Activated CD8-positive, alpha-beta T cell treated with anti-CD3 and anti-CD28 coated beads for 36 hours (primary cell): ENCODE measurements at regions not wholly inside any gene's neighbourhood (a gene's known extent, or its start where the extent isn't known, plus 50 kb on each side); places are given as distances from the start of the nearest gene placed in this dataset.
"Not testable (repeated sequence)": the region's sequence is repeated elsewhere in the genome, so short reads cannot be mapped to it uniquely, and the experiment has no call there.

Source experiments
- ATAC-seq: fragments of 200-7000 bp; cut with Tn5 transposase; one replicate; pipeline ENCODE4 v1.10.0; 2021; ENCODE audit warnings: mild to moderate bottlenecking, moderate library complexity
- CTCF ChIA-PET: fragments of 350-600 bp; sonication (Branson Sonifier 250); formaldehyde crosslinking; loops from one replicate; lab custom pipeline; 2021; ENCODE audit warnings: antibody characterized with exemption; lab: Charles Lee
- POLR2A ChIA-PET: fragments of 350-600 bp; sonication (Branson Sonifier 250); formaldehyde crosslinking; loops from one replicate; lab custom pipeline; 2021; ENCODE audit warnings: antibody characterized with exemption; lab: Charles Lee
- DNase-seq: peaks from one replicate; pipeline ENCODE4 v3.0.0-alpha.2; 2020
- H3K27ac Mint-ChIP-seq: one replicate; pipeline ENCODE4 v1.8.0; 2021; ENCODE audit warnings: mild to moderate bottlenecking, mixed read lengths
- H3K27me3 Mint-ChIP-seq: one replicate; pipeline ENCODE4 v1.8.0; 2021; ENCODE audit warnings: mixed read lengths
- H3K36me3 Mint-ChIP-seq: one replicate; pipeline ENCODE4 v1.8.0; 2021; ENCODE audit warnings: low read depth, mixed read lengths
- H3K4me1 Mint-ChIP-seq: one replicate; pipeline ENCODE4 v1.8.0; 2021; ENCODE audit warnings: low read depth, mixed read lengths
- H3K4me3 Mint-ChIP-seq: one replicate; pipeline ENCODE4 v1.8.0; 2021; ENCODE audit warnings: mild to moderate bottlenecking, moderate library complexity, mixed read lengths
- H3K9me3 Mint-ChIP-seq: one replicate; pipeline ENCODE4 v1.8.0; 2021; ENCODE audit warnings: mixed read lengths
- intact Hi-C: fragments of 100-400 bp; cut with micrococcal nuclease; formaldehyde crosslinking; loops from one replicate; pipeline ENCODE4 v1.10.0; 2022
- TF ChIP-seq, protein P1 (sequence below): fragments of 200-600 bp; IDR thresholded peaks from one replicate; pipeline ENCODE4 v1.8.0; 2022; ENCODE audit warnings: antibody characterized with exemption, mild to moderate bottlenecking

DNA sequence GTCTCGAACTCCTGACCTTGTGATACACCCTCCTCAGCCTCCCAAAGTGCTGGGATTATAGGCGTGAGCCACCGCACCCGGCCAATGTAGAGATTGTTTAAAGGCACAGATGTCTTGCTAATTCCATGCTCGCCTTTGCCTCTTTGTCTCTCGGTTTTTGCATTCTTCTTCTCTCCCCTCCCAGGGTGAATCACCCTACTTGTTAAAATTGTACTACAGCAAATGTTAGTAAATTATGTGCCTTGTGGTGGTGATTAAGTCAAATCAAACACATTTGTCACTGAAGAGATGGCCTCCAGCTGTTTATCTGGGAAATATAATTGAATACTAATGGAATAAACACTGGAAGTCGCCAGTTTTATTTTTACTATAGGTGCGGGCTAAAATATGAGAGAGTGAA, 384.4 kb upstream of the AUTS2 start:
- intact Hi-C loops: no loop called here
- H3K27ac Mint-ChIP-seq: no peak overlapping the region
- H3K9me3 Mint-ChIP-seq: peaks cover 2% of the 10 kb centered on the region
- TF ChIP-seq, protein P1, sequence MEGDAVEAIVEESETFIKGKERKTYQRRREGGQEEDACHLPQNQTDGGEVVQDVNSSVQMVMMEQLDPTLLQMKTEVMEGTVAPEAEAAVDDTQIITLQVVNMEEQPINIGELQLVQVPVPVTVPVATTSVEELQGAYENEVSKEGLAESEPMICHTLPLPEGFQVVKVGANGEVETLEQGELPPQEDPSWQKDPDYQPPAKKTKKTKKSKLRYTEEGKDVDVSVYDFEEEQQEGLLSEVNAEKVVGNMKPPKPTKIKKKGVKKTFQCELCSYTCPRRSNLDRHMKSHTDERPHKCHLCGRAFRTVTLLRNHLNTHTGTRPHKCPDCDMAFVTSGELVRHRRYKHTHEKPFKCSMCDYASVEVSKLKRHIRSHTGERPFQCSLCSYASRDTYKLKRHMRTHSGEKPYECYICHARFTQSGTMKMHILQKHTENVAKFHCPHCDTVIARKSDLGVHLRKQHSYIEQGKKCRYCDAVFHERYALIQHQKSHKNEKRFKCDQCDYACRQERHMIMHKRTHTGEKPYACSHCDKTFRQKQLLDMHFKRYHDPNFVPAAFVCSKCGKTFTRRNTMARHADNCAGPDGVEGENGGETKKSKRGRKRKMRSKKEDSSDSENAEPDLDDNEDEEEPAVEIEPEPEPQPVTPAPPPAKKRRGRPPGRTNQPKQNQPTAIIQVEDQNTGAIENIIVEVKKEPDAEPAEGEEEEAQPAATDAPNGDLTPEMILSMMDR: no peak
- H3K4me3 Mint-ChIP-seq: no peak overlapping the region
- H3K36me3 Mint-ChIP-seq: no peaks in the 10 kb centered on the region
- ATAC-seq (no peak), DNase-seq (no peak)
- no peaks in the 10 kb centered on the region for H3K27me3 Mint-ChIP-seq
- H3K4me1 Mint-ChIP-seq: no peaks in the 10 kb centered on the region
- ChIA-PET POLR2A (no interaction called here), CTCF (no interaction called here)

DNA sequence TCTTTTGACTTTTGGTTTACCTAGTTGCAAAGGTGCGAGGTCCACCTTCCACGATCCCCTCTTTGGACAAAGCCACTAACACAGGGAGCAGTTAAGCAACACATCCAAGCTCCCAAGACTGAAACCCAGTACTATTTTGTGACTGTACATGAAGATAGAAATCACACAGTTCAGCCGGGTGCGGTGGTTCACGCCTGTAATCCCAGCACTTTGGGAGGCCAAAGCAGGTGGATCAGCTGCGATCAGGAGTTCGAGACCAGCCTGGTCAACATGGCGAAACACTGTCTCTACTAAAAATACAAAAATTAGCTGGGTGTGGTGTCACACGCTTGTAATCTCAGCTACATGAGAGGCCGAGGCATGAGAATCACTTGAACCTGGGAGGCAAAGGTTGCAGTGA, 382.8 kb upstream of the AUTS2 start:
- H3K27ac Mint-ChIP-seq, ATAC-seq, H3K9me3 Mint-ChIP-seq, H3K36me3 Mint-ChIP-seq, intact Hi-C loops, H3K4me3 Mint-ChIP-seq, POLR2A ChIA-PET, H3K4me1 Mint-ChIP-seq, DNase-seq, H3K27me3 Mint-ChIP-seq, CTCF ChIA-PET: not testable (repeated sequence)

DNA sequence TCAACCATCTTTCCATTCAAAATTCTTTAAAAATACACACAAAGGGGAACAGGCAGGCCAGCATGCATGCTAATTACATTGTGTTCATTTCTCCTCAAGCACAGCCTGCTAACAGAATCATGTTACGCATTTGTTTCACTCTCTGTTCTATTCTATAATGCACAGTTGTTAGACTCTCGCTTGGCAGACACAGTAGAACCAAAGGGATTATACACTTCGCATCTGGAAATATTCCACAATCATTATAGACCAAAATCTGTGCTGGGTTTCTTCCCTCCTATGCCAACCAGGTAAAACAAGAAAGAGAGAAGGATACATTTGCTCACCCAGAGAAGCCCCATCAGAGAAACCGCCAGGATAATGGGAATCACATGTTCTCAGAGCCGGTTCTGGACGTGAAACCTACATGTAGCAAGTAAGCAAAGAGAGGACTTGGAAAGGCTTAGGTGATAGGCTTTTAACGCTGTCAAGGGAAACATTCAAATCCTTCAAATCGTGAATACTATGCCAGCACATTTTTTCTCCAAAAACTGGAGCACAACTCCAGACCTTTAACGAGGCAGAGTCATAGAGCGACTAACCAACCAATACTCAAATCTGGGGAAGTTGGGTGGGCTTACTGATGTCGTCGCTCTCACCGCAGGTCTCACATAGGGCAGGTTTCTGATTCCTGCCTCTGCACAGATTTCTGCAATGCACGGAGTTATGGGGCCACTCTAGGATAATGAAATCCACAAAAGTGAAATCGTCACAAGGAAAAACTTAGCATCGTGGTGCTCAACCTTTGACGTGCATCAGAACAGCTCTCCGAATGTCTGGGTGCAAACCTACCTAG, 380.5 kb upstream of the AUTS2 start:
- Mint-ChIP-seq H3K27ac (no peak overlapping the region), H3K9me3 (peaks cover 2% of the 10 kb centered on the region), H3K36me3 (no peaks in the 10 kb centered on the region), H3K27me3 (no peaks in the 10 kb centered on the region), H3K4me3 (no peak overlapping the region), H3K4me1 (no peaks in the 10 kb centered on the region)
- DNase-seq (no peak), ATAC-seq (no peak)
- CTCF ChIA-PET: no interaction called here
- TF ChIP-seq, protein P1: no peak
- intact Hi-C loops: no loop called here
- POLR2A ChIA-PET: no interaction called here

DNA sequence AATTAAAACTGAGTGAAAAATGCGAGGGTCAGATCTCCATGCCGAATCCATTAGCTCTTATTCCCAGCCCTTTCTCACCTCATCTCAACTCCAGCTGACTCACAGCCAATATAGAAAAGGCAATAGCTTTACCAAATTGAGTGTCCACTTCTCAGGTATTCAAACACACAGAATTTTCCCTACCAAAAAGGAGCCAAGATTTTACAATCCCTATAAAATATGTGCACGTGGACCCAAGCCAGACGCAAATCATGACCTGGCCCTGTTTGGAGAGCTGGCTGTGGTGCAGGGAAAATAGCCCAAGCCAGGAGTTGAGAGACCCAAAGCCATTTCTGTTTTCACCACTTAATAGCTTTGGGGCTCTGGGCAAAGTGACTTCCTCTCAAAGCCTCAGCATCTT, 379.7 kb upstream of the AUTS2 start:
- Mint-ChIP-seq H3K4me3 (no peak overlapping the region), H3K4me1 (no peaks in the 10 kb centered on the region), H3K27ac (no peak overlapping the region), H3K9me3 (peaks cover 2% of the 10 kb centered on the region), H3K27me3 (no peaks in the 10 kb centered on the region), H3K36me3 (no peaks in the 10 kb centered on the region)
- ChIA-PET POLR2A (no interaction called here), CTCF (no interaction called here)
- ATAC-seq (no peak), DNase-seq (no peak)
- intact Hi-C loops: no loop called here
- TF ChIP-seq, protein P1: no peak

DNA sequence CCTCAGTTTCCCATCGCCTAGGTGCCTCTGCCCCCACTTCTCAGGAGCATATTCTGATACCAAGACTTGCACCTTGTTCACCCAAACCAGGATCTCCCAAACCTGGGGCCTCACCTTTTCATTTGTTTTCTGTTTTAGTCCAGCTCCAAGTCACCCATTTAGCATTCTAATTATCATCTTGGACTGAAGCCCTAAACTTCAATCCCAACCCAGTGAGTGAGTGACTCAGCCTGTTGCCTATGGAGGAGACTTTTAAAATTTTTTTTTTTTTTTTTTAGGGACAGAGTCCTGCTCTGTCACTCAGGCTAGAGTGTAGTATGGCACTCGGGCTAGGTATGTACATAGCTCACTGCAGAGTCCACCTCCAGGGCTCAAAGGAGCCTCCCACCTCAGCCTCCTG, 378.9 kb upstream of the AUTS2 start:
- ATAC-seq: no peak
- intact Hi-C loops: no loop called here
- POLR2A ChIA-PET: no interaction called here

More for the DNA sequence above, 378.9 kb upstream of the AUTS2 start:
- Mint-ChIP-seq H3K4me3 (no peak overlapping the region), H3K27me3 (no peaks in the 10 kb centered on the region), H3K36me3 (no peaks in the 10 kb centered on the region), H3K9me3 (no peaks in the 10 kb centered on the region), H3K4me1 (no peaks in the 10 kb centered on the region), H3K27ac (no peak overlapping the region)
- CTCF ChIA-PET: no interaction called here
- DNase-seq: no peak
- TF ChIP-seq, protein P1: no peak
